Gastrocnemius medialis (tissue), 4 donors: ENCODE measurements at regions not wholly inside any gene's neighbourhood (a gene's known extent, or its start where the extent isn't known, plus 50 kb on each side); places are given as distances from the start of the nearest gene placed in this dataset.

Experiments
- ATAC-seq, 2 donors: fragments of 150-250 bp; one replicate each; pipeline ENCODE4 v1.9.1; 2016
- DNase-seq, 2 donors: peaks; one replicate each; pipeline ENCODE4 v3.0.0-alpha.2; 2019
- H3K27ac ChIP-seq, 4 donors: fragments of 200-600 bp; sonication (generic); 1 replicate in 1 of 4; 2 replicates in 3 of 4; pipeline ENCODE4 v1.5.1; 2016 to 2018; ENCODE audit warnings: mild to moderate bottlenecking in 2 of 4, moderate library complexity in 1 of 4
- H3K27me3 ChIP-seq, 3 donors: fragments of 200-600 bp; sonication (generic) in 2 of 3; 1 replicate in 1 of 3; 2 replicates in 2 of 3; pipeline versions ENCODE4 v1.5.1 to v1.6.0; 2016 to 2019; ENCODE audit warnings: mild to moderate bottlenecking in 1 of 3, moderate library complexity in 1 of 3
- H3K36me3 ChIP-seq, 2 donors: fragments of 200-600 bp; sonication (generic) in 1 of 2; one replicate each; pipeline ENCODE4 v1.5.1; 2017 to 2018
- H3K4me1 ChIP-seq, 2 donors: fragments of 200-600 bp; sonication (generic) in 1 of 2; one replicate each; pipeline ENCODE4 v1.5.1; 2016 to 2017; ENCODE audit warnings: mild to moderate bottlenecking in 2 of 2
- H3K4me3 ChIP-seq, 4 donors: fragments of 200-600 bp; sonication (generic) in 3 of 4; 1 replicate in 1 of 4; 2 replicates in 3 of 4; pipeline ENCODE4 v1.5.1; 2016 to 2019; ENCODE audit warnings: mild to moderate bottlenecking in 2 of 4
- H3K9me3 ChIP-seq, 3 donors: fragments of 200-600 bp; sonication (generic) in 2 of 3; 1 replicate in 1 of 3; 2 replicates in 2 of 3; pipeline ENCODE4 v1.5.1; 2016 to 2019
- POLR2A ChIP-seq, 2 donors: fragments of 450-650 bp; IDR thresholded peaks; one replicate each; pipeline ENCODE4 v1.6.1; 2017; ENCODE audit warnings: antibody characterized with exemption in 2 of 2, mild to moderate bottlenecking in 2 of 2, moderate library complexity in 2 of 2
- in situ Hi-C, 4 donors: fragments of 200-750 bp; cut with MboI; loops; one replicate each; pipeline versions ENCODE4 v1.15.0 to v1.8.0; 2017; ENCODE audit warnings: low sequenced_read_pairs in 4 of 4
- intact Hi-C: fragments of 100-400 bp; cut with DNase I; formaldehyde crosslinking; loops from one replicate; pipeline ENCODE4 v1.15.1; 2023; ENCODE audit warnings: low total_unique reads
- TF ChIP-seq, protein P1 (sequence below), 5 experiments: fragments of 450-650 bp in 3 of 5; fragments of 200-600 bp in 2 of 5; sonication (generic) in 2 of 5; IDR thresholded peaks in 4 of 5; conservative IDR thresholded peaks in 1 of 5; 1 replicate in 4 of 5; 2 replicates in 1 of 5; pipeline ENCODE4 v1.5.1; 2016 to 2019; ENCODE audit warnings: antibody characterized with exemption in 5 of 5, mild to moderate bottlenecking in 3 of 5, moderate library complexity in 3 of 5

DNA sequence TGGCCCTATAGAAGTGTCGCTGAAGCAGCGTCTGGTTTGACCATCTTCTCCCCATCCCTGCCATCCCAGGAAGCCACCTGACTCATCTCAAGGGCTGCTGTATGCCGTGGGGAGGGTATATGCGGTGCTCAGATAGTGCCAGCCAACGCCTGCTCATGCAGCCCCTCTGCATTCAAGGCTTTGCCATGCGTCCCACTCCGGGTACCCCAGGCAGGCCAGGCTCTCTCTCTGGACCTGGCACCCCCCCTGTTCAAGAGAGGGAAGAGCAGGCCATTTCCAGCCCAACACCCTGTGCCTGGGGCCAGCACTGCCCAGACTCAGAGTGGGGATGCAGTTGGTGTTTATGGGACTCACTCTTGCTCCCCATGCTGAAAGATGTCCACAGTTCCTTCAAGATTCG lies 130.0 kb downstream of the GLI2 start:
- in situ Hi-C loops (no loop called here), intact Hi-C loops (loop anchor here (2.0 to 10.0 kb wide), 2 partner anchors 49 to 131 kb away; partner anchors contain the start of gene GLI2)
- no peak overlapping the region for H3K4me3 ChIP-seq
- no peak for TF ChIP-seq POLR2A (IDR thresholded peaks at IDR 0.05)
- TF ChIP-seq, protein P1, sequence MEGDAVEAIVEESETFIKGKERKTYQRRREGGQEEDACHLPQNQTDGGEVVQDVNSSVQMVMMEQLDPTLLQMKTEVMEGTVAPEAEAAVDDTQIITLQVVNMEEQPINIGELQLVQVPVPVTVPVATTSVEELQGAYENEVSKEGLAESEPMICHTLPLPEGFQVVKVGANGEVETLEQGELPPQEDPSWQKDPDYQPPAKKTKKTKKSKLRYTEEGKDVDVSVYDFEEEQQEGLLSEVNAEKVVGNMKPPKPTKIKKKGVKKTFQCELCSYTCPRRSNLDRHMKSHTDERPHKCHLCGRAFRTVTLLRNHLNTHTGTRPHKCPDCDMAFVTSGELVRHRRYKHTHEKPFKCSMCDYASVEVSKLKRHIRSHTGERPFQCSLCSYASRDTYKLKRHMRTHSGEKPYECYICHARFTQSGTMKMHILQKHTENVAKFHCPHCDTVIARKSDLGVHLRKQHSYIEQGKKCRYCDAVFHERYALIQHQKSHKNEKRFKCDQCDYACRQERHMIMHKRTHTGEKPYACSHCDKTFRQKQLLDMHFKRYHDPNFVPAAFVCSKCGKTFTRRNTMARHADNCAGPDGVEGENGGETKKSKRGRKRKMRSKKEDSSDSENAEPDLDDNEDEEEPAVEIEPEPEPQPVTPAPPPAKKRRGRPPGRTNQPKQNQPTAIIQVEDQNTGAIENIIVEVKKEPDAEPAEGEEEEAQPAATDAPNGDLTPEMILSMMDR (IDR thresholded peaks at IDR 0.05 in 4 of 5, conservative IDR thresholded peaks at IDR 0.05 in 1 of 5): no peak
- H3K4me1 ChIP-seq: peaks cover 4 to 16% of the 10 kb centered on the region in 2 donors
- no peaks in the 10 kb centered on the region for H3K36me3 ChIP-seq
- no peak overlapping the region for H3K27ac ChIP-seq
- H3K27me3 ChIP-seq: no peaks in the 10 kb centered on the region
- no peaks in the 10 kb centered on the region for H3K9me3 ChIP-seq
- DNase-seq: no peak
- no peak for ATAC-seq

DNA sequence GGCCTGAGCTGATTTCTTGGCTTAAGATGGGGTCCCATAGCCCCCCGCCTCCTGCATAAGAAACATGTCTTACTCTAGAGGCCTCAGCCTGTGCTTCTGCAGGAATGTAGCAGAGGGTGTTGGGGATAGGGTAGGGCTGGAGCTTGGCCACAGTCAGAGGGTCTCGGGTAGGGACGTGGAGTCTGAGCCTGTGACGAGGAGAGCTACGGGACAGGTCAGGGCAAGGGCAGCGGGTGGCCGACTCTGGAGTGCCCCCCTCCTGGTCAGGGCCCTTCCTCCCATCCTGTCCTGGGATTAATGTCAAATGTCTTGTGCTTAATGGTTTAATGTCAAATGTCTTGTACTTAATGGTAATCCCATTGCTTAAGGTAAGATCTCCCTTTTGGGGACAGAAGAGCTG lies 130.4 kb downstream of the GLI2 start:
- in situ Hi-C loops: no loop called here

DNA sequence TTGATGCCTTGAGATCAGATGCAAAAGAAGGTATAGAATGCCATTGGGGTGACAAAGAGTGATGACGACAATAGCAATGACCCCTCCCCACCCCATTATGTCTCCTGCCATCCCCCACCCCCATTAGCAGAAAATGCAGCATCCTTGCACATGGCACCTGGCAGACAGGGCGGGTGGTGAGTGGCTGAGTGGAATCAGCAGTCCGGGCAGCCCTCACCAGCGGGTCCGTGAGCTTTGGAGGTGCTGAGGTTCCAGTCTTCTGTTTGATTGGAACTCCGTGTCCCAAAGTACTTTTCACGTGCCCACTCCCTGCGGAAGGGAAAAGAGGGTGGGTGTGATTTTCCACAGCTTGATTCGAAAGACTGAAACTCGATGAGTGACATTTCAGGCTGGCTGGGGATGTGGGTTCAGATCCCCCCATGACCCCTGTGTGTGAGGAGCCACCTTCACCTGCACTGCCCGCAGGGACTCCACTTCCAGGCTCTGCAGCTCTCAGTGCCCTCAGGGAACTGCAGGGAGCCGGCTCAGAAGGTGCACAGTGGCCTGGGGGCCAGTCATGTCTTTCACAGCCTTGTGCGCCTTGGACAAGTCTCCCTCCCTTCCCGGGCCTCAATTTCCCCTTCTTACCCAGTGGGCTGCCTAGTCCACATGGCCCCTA lies 130.9 kb downstream of the GLI2 start:
- Histone ChIP-seq H3K4me3 (peak overlapping the region; percentile 46 to 66 (median 50)), H3K9me3 (no peaks in the 10 kb centered on the region), H3K36me3 (no peaks in the 10 kb centered on the region), H3K4me1 (peaks cover 4 to 16% of the 10 kb centered on the region in 2 donors), H3K27me3 (no peaks in the 10 kb centered on the region), H3K27ac (peak overlapping the region; percentile 69 to 81 (median 78))
- DNase-seq: no peak
- TF ChIP-seq, protein P1 (IDR thresholded peaks at IDR 0.05 in 4 of 5, conservative IDR thresholded peaks at IDR 0.05 in 1 of 5): no peak
- no peak for TF ChIP-seq POLR2A (IDR thresholded peaks at IDR 0.05)
- intact Hi-C loops (loop anchor here (2.0 to 10.0 kb wide), 2 partner anchors 48 to 132 kb away; partner anchors contain the start of gene GLI2), in situ Hi-C loops (no loop called here)
- no peak for ATAC-seq

More for the DNA sequence above, 130.4 kb downstream of the GLI2 start:
- Histone ChIP-seq H3K4me3 (no peak overlapping the region), H3K36me3 (no peaks in the 10 kb centered on the region), H3K27ac (no peak overlapping the region), H3K27me3 (no peaks in the 10 kb centered on the region), H3K4me1 (peaks cover 4 to 16% of the 10 kb centered on the region in 2 donors), H3K9me3 (no peaks in the 10 kb centered on the region)
- TF ChIP-seq, protein P1 (IDR thresholded peaks at IDR 0.05 in 4 of 5, conservative IDR thresholded peaks at IDR 0.05 in 1 of 5): no peak
- no peak for TF ChIP-seq POLR2A (IDR thresholded peaks at IDR 0.05)
- ATAC-seq (no peak), DNase-seq (no peak)
- intact Hi-C loops: loop anchor here (2.0 to 10.0 kb wide), 2 partner anchors 49 to 131 kb away; partner anchors contain the start of gene GLI2

DNA sequence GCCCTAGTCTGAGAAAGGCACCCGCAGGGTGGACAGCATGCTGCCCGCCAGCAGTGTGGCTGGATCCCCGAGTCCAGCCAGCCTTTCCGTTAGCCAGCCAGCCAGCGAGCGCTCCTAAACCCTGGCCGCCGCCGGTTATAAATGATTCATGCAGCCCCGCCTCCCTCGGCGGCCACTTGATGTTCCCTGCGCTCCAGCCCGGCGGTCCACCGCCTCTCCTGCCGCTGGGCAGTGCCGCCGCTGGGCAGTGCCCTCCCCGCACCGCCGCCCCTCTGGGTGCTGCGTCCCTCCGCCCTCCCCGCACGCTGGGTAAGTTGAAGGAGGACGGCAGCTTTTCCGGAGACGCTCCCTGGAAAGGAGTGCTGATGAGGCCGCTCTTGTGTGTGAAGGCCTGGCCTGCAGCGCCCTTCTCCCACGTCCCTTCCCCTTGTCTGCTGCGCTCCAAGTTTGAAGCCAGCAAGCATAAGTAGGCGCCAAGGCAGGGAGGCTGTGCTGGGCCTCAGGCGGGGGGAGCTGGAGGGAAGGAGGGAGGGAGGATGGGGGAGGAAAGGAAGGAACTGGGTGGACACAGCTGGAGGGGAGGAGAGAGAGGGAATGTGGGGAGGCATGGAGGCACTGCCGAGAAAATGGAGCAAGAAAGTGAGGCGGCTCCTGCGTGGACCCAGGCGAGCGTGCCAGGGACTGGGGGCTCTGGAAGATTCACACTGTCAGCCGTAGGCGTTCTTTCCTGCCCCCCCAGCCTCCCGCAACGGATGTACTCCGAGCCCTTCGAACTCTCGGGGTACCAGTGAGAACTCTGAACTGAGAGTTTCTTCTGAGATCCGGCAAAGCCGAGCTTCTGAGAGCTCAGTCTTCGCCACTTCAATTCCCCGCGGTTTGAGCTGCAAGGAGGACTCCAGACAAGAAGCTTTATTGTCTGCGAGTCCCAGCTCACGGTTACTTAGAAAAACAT lies 131.9 kb downstream of the GLI2 start:
- Histone ChIP-seq H3K9me3 (no peaks in the 10 kb centered on the region), H3K27me3 (no peaks in the 10 kb centered on the region), H3K4me1 (peaks cover 4 to 16% of the 10 kb centered on the region in 2 donors), H3K27ac (peak overlapping the region; percentile 69 to 81 (median 78)), H3K4me3 (peak overlapping the region; percentile 46 to 66 (median 50)), H3K36me3 (no peaks in the 10 kb centered on the region)
- intact Hi-C loops: loop anchor here (2.0 to 10.0 kb wide), 2 partner anchors 47 to 133 kb away; partner anchors contain the start of gene GLI2
- TF ChIP-seq POLR2A (IDR thresholded peaks at IDR 0.05): peak; percentile 11 to 32
- TF ChIP-seq, protein P1 (IDR thresholded peaks at IDR 0.05 in 4 of 5, conservative IDR thresholded peaks at IDR 0.05 in 1 of 5): peak in 2 of 5 experiments; percentile 12 to 23
- DNase-seq: peak; percentile 67 to 73
- in situ Hi-C loops: no loop called here
- ATAC-seq: peak; percentile 84 to 85
